PC-3 (cell line): ENCODE measurements at regions not wholly inside any gene's neighbourhood (a gene's known extent, or its start where the extent isn't known, plus 50 kb on each side); places are given as distances from the start of the nearest gene placed in this dataset.

ENCODE experiments used
- EZH2 ChIP-seq: fragments of 300-600 bp; sonication (generic); IDR thresholded peaks from one replicate; pipeline ENCODE4 v1.6.1; 2017; ENCODE audit warnings: antibody characterized with exemption, mild to moderate bottlenecking, low read length; ENCODE audit not compliant: unreplicated experiment
- EZH2phosphoT487 ChIP-seq: fragments of 300-600 bp; sonication (generic); IDR thresholded peaks from 2 replicates; pipeline ENCODE4 v1.6.1; 2018; ENCODE audit warnings: mild to moderate bottlenecking, antibody characterized with exemption, low read length, borderline replicate concordance
- TF ChIP-seq, protein P1 (sequence below): fragments of 300-600 bp; sonication (generic); conservative IDR thresholded peaks from 2 replicates; pipeline ENCODE4 v1.5.1; 2017; ENCODE audit warnings: antibody characterized with exemption, low read depth, mild to moderate bottlenecking, low read length

DNA sequence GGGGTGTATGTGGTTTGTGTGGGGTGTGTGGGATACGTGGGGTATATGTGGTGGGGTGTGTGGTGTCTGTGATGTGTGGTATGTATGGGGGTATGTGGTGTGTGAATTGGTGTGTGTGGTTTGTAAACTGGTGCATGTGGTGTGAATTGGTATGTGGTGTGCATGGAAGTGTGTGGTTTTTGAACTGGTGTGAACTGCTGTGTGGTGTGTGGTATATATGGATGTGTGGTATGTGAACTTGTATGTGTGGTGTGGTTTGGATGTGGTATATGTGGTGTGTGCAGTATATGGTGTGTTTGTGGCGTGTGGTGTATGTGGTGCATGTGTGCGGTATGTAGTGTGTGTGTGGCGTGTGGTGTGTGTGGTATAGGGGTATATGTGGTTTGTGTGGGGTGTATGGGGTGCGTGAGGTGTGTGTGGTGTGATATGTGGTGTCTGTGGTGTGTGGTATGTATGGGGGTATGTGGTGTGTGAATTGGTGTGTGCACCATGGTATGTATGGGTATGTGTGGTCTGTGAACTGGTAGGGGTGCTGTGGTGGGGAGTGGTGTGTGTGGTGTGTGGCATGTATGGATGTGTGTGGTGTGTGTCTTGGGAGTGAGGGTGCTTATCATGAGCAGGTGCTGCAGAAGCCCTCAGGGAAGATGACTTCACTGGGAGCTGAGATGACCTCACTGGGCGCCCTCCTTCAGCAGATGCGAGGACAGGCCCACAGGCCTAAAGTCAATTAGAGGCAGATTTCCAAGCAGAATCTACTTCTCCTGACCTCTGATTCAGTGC, 209.6 kb upstream of the TNP1 start:
- no peak for TF ChIP-seq EZH2
- TF ChIP-seq, protein P1, sequence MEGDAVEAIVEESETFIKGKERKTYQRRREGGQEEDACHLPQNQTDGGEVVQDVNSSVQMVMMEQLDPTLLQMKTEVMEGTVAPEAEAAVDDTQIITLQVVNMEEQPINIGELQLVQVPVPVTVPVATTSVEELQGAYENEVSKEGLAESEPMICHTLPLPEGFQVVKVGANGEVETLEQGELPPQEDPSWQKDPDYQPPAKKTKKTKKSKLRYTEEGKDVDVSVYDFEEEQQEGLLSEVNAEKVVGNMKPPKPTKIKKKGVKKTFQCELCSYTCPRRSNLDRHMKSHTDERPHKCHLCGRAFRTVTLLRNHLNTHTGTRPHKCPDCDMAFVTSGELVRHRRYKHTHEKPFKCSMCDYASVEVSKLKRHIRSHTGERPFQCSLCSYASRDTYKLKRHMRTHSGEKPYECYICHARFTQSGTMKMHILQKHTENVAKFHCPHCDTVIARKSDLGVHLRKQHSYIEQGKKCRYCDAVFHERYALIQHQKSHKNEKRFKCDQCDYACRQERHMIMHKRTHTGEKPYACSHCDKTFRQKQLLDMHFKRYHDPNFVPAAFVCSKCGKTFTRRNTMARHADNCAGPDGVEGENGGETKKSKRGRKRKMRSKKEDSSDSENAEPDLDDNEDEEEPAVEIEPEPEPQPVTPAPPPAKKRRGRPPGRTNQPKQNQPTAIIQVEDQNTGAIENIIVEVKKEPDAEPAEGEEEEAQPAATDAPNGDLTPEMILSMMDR: no peak
- no peak for TF ChIP-seq EZH2phosphoT487
